GM12878 (cell line): ENCODE measurements at regions not wholly inside any gene's neighbourhood (a gene's known extent, or its start where the extent isn't known, plus 50 kb on each side); places are given as distances from the start of the nearest gene placed in this dataset.
A peak's percentile ranks its signal among the peaks of the same experiment; 100 is the strongest.

Experiments
- ATAC-seq: fragments of 200-7000 bp; cut with Tn5 transposase; 3 replicates; pipeline ENCODE4 v1.9.1; 2020; ENCODE audit warnings: mild to moderate bottlenecking, moderate library complexity
- BruUV-seq: library from RNA; stranded (reverse); fragments of 400-500 nt; replicated peaks from 2 replicates; lab custom pipeline; 2021; lab: Mats Ljungman, UMichigan
- CTCF ChIA-PET: fragments of 300-600 bp; sonication (Branson Sonifier 250); formaldehyde crosslinking; extraction: SDS; loops from one replicate; lab custom pipeline; 2021; ENCODE audit warnings: inconsistent platforms; lab: Yijun Ruan, JAX
- POLR2A ChIA-PET: fragments of 350-600 bp; formaldehyde crosslinking; extraction: SDS; loops from one replicate; lab custom pipeline; 2021; ENCODE audit warnings: inconsistent platforms; lab: Charles Lee
- RAD21 ChIA-PET: fragments of 300-600 bp; sonication (Branson Sonifier 250); formaldehyde crosslinking; loops from one replicate; lab custom pipeline; 2023; ENCODE audit warnings: antibody characterized with exemption; ENCODE audit not compliant: unreplicated experiment; lab: Charles Lee
- SMC1A ChIA-PET: fragments of 300-600 bp; sonication (Branson Sonifier 250); formaldehyde crosslinking; loops from one replicate; lab custom pipeline; 2023; ENCODE audit not compliant: unreplicated experiment, uncharacterized antibody; lab: Charles Lee
- DNase-seq: peaks from one replicate; pipeline ENCODE4 v3.0.0-alpha.2; 2011; ENCODE audit warnings: low read depth, low spot score
- FAIRE-seq: peaks from 3 replicates; lab custom pipeline; 2011; peaks lifted over from hg19 to GRCh38; lab: Jason Lieb, UNC
- H2AFZ ChIP-seq: 2 replicates; pipeline ENCODE4 v1.6.0; 2011; ENCODE audit warnings: low read depth, low read length, control low read depth; ENCODE audit not compliant: control insufficient read depth
- H3K27ac ChIP-seq: 2 replicates; pipeline ENCODE4 v1.5.1; 2011; ENCODE audit warnings: control low read depth; ENCODE audit not compliant: control insufficient read depth, insufficient read depth
- H3K27me3 ChIP-seq, 2 experiments: replicated peaks in 1 of 2; 2 replicates each; pipeline versions ENCODE4 v1.6.0 to v1.6.1; 2011; ENCODE audit warnings: low read length in 1 of 2; ENCODE audit not compliant: control insufficient read depth in 2 of 2, insufficient read depth in 2 of 2
- H3K36me3 ChIP-seq, 2 experiments: 2 replicates each; pipeline ENCODE4 v1.5.1; 2011; ENCODE audit warnings: low read length in 1 of 2; ENCODE audit not compliant: control insufficient read depth in 2 of 2, insufficient read depth in 2 of 2
- H3K4me1 ChIP-seq: 2 replicates; pipeline ENCODE4 v1.6.1; 2011; ENCODE audit warnings: mild to moderate bottlenecking, low read length, moderate library complexity, mixed read lengths; ENCODE audit not compliant: control insufficient read depth, insufficient read depth
- H3K4me2 ChIP-seq: 2 replicates; pipeline ENCODE4 v1.6.0; 2011; ENCODE audit warnings: control low read depth; ENCODE audit not compliant: control insufficient read depth, insufficient read depth
- H3K4me3 ChIP-seq: fragments of 200-600 bp; sonication (generic); 2 replicates; pipeline ENCODE4 v1.5.1; 2016
- H3K79me2 ChIP-seq: 2 replicates; pipeline ENCODE4 v1.6.0; 2011; ENCODE audit warnings: low read length; ENCODE audit not compliant: control insufficient read depth, insufficient read depth
- H3K9ac ChIP-seq: 2 replicates; pipeline ENCODE4 v1.8.0; 2011; ENCODE audit warnings: low read length, control low read depth, mixed read lengths; ENCODE audit not compliant: control insufficient read depth, insufficient read depth
- H3K9me3 ChIP-seq: replicated peaks from 3 replicates; pipeline ENCODE4 v1.5.1; 2011; ENCODE audit warnings: mild to moderate bottlenecking, low read length; ENCODE audit not compliant: control insufficient read depth, insufficient read depth
- H4K20me1 ChIP-seq: 2 replicates; pipeline ENCODE4 v1.6.0; 2011; ENCODE audit not compliant: control insufficient read depth, insufficient read depth
- CEBPB ChIP-seq, 2 experiments: fragments of 150-350 bp in 1 of 2; IDR thresholded peaks; 2 replicates each; pipeline ENCODE4 v1.6.1; 2012 to 2014; ENCODE audit warnings: low read depth in 2 of 2, low read length in 2 of 2, borderline replicate concordance in 1 of 2, inconsistent platforms in 1 of 2
- CHD4 ChIP-seq: fragments of 200-600 bp; sonication (generic); IDR thresholded peaks from 2 replicates; pipeline ENCODE4 v1.6.1; 2016; ENCODE audit warnings: mild to moderate bottlenecking
- EGR1 ChIP-seq, 2 experiments: IDR thresholded peaks; 1 replicate in 1 of 2; 2 replicates in 1 of 2; pipeline ENCODE4 v1.6.1; 2011 to 2012; ENCODE audit warnings: low read depth in 2 of 2, low read length in 2 of 2, borderline replicate concordance in 1 of 2, mild to moderate bottlenecking in 1 of 2, moderate library complexity in 1 of 2
- EP300 ChIP-seq, 2 experiments: fragments of 150-350 bp in 1 of 2; IDR thresholded peaks; 2 replicates each; pipeline ENCODE4 v1.6.1; 2011 to 2012; ENCODE audit warnings: low read depth in 2 of 2, low read length in 2 of 2, borderline replicate concordance in 1 of 2, improper control_type of control experiment in 1 of 2, inconsistent platforms in 1 of 2; ENCODE audit not compliant: control insufficient read depth in 1 of 2
- IKZF1 ChIP-seq: fragments of 450-650 bp; conservative IDR thresholded peaks from 2 replicates; pipeline ENCODE4 v1.6.1; 2017; ENCODE audit warnings: antibody characterized with exemption, mild to moderate bottlenecking
- IKZF2 ChIP-seq, 2 experiments: fragments of 450-650 bp; IDR thresholded peaks; 2 replicates each; pipeline ENCODE4 v1.6.1; 2017; ENCODE audit warnings: mild to moderate bottlenecking in 2 of 2, moderate library complexity in 2 of 2
- TARDBP ChIP-seq: IDR thresholded peaks from 2 replicates; pipeline ENCODE4 v1.6.1; 2016; ENCODE audit warnings: borderline replicate concordance
- WGBS: methylation state at CpG from one replicate; pipeline ENCODE4 v1.1.6; 2016; ENCODE audit warnings: low lambda C conversion rate; ENCODE audit not compliant: insufficient replicate concordance, insufficient coverage; ENCODE audit errors: missing lambda C conversion rate; 5-methylcytosine and 5-hydroxymethylcytosine counted together
- in situ Hi-C: fragments of 300-500 bp; cut with MboI; formaldehyde crosslinking; loops from 9 replicates; pipeline ENCODE4 v1.14.3; 2018; ENCODE audit warnings: mixed read lengths
- intact Hi-C: fragments of 100-400 bp; cut with micrococcal nuclease; formaldehyde crosslinking; loops from one replicate; pipeline ENCODE4 v1.14.2; 2022; ENCODE audit not compliant: unreplicated experiment
- TF ChIP-seq, protein P1 (sequence below): fragments of 450-650 bp; IDR thresholded peaks from 2 replicates; pipeline ENCODE4 v1.6.1; 2018; ENCODE audit warnings: mild to moderate bottlenecking, low read depth, moderate library complexity; ENCODE audit not compliant: partially characterized antibody
- TF ChIP-seq, protein P2 (sequence below): IDR thresholded peaks from 2 replicates; pipeline ENCODE4 v1.6.1; 2011; ENCODE audit warnings: mild to moderate bottlenecking, low read depth, low read length, moderate library complexity; ENCODE audit not compliant: insufficient replicate concordance
- TF ChIP-seq, protein P3 (sequence below): fragments of 450-650 bp; IDR thresholded peaks from 2 replicates; pipeline ENCODE4 v1.6.1; 2017; ENCODE audit warnings: antibody characterized with exemption, mild to moderate bottlenecking, moderate library complexity

DNA sequence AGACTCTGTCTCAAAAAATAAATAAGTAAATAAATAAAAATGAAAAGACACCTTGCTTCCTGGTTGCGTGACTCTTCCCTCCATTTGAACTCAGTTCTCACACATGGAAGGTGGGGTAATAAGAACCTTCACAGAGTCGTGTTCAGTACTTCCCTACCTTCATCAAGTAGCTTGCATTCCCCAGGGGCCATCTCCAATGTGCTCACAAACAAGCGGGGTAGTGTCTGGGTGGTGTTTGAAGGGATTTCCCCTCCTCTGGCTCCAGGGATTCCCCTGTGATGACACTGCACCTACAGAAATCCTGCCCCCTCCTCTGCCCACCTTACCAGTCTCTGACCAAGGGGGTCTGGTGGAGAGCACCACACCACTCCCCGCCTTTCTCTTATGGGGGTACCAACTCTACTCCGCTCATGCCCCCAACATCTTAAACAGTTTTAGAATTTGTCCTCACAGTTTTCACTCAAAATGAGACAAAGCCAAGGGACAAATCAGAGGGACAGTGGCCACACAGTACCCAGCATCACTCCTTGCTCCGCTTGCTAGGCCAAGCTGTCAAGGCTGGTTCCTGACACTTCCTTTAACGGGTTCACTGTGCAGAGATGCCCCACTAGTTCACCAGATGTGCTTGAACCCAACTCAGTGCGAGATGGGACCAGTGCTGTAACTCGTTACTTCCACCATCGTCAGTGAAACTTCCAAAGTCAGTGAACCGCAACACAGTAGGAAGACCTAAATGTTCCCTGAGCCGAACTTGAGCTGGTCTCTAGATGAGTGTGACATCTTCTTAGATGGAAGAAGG lies 69.1 kb downstream of the COPRS start:
- CTCF ChIA-PET: interaction anchor here (1.7 to 2.0 kb wide), 2 partner anchors 53 to 254 kb away, joined by 5 to 6 read pairs; no protein-coding TSS in a partner anchor
- Histone ChIP-seq H3K36me3 (no peaks in the 10 kb centered on the region), H3K9ac (no peak overlapping the region), H2AFZ (no peak overlapping the region), H3K4me1 (peaks cover 6% of the 10 kb centered on the region; the same call in 1 of the 2 replicates), H3K9me3 (no peaks in the 10 kb centered on the region), H3K79me2 (no peaks in the 10 kb centered on the region), H3K4me2 (no peak overlapping the region), H3K27me3 (no peaks in the 10 kb centered on the region), H3K4me3 (no peak overlapping the region), H3K27ac (no peak overlapping the region), H4K20me1 (no peaks in the 10 kb centered on the region; the same call in 1 of the 2 replicates)
- DNase-seq (peak; percentile 36), ATAC-seq (peak; percentile 90), FAIRE-seq (peak; percentile 44)
- in situ Hi-C loops: no loop called here
- WGBS: 26% methylated on average over 12 of the region's 12 CpGs
- SMC1A ChIA-PET: interaction anchor here (1.0 to 1.7 kb wide), 4 partner anchors 11 to 52 kb away, joined by 3 to 8 read pairs (median 4); no protein-coding TSS in a partner anchor
- POLR2A ChIA-PET: interaction anchor here (0.6 to 0.9 kb wide), 2 partner anchors 11 to 650 kb away, joined by 5 to 7 read pairs; no protein-coding TSS in a partner anchor
- intact Hi-C loops: no loop called here
- no TSS peak for BruUV-seq
- RAD21 ChIA-PET: interaction anchor here (1.0 to 1.1 kb wide), 4 partner anchors 14 to 254 kb away, joined by 3 to 4 read pairs (median 3); no protein-coding TSS in a partner anchor
- no peak for TF ChIP-seq EGR1 (IDR thresholded peaks at IDR 0.05; ENCODE audit: borderline replicate concordance in 1 of 2, low read depth in 2 of 2, low read length in 2 of 2)
- TF ChIP-seq CEBPB (IDR thresholded peaks at IDR 0.05; ENCODE audit: borderline replicate concordance in 1 of 2, low read depth in 2 of 2, low read length in 2 of 2): no peak
- TF ChIP-seq, protein P1, sequence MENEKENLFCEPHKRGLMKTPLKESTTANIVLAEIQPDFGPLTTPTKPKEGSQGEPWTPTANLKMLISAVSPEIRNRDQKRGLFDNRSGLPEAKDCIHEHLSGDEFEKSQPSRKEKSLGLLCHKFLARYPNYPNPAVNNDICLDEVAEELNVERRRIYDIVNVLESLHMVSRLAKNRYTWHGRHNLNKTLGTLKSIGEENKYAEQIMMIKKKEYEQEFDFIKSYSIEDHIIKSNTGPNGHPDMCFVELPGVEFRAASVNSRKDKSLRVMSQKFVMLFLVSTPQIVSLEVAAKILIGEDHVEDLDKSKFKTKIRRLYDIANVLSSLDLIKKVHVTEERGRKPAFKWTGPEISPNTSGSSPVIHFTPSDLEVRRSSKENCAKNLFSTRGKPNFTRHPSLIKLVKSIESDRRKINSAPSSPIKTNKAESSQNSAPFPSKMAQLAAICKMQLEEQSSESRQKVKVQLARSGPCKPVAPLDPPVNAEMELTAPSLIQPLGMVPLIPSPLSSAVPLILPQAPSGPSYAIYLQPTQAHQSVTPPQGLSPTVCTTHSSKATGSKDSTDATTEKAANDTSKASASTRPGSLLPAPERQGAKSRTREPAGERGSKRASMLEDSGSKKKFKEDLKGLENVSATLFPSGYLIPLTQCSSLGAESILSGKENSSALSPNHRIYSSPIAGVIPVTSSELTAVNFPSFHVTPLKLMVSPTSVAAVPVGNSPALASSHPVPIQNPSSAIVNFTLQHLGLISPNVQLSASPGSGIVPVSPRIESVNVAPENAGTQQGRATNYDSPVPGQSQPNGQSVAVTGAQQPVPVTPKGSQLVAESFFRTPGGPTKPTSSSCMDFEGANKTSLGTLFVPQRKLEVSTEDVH: no peak
- no peak for TF ChIP-seq TARDBP
- peak; percentile 23 to 46; a peak in 2 of 4 replicates for TF ChIP-seq IKZF2 (IDR thresholded peaks at IDR 0.05)
- TF ChIP-seq, protein P2, sequence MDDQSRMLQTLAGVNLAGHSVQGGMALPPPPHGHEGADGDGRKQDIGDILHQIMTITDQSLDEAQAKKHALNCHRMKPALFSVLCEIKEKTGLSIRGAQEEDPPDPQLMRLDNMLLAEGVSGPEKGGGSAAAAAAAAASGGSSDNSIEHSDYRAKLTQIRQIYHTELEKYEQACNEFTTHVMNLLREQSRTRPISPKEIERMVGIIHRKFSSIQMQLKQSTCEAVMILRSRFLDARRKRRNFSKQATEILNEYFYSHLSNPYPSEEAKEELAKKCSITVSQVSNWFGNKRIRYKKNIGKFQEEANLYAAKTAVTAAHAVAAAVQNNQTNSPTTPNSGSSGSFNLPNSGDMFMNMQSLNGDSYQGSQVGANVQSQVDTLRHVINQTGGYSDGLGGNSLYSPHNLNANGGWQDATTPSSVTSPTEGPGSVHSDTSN: no peak
- peak; percentile 34 for TF ChIP-seq IKZF1
- no peak for TF ChIP-seq CHD4
- TF ChIP-seq EP300 (IDR thresholded peaks at IDR 0.05; ENCODE audit: borderline replicate concordance in 1 of 2, control insufficient read depth in 1 of 2, low read depth in 2 of 2, low read length in 2 of 2): peak in 1 of 2 experiments; percentile 35; a peak in 1 of 4 replicates
- TF ChIP-seq, protein P3, sequence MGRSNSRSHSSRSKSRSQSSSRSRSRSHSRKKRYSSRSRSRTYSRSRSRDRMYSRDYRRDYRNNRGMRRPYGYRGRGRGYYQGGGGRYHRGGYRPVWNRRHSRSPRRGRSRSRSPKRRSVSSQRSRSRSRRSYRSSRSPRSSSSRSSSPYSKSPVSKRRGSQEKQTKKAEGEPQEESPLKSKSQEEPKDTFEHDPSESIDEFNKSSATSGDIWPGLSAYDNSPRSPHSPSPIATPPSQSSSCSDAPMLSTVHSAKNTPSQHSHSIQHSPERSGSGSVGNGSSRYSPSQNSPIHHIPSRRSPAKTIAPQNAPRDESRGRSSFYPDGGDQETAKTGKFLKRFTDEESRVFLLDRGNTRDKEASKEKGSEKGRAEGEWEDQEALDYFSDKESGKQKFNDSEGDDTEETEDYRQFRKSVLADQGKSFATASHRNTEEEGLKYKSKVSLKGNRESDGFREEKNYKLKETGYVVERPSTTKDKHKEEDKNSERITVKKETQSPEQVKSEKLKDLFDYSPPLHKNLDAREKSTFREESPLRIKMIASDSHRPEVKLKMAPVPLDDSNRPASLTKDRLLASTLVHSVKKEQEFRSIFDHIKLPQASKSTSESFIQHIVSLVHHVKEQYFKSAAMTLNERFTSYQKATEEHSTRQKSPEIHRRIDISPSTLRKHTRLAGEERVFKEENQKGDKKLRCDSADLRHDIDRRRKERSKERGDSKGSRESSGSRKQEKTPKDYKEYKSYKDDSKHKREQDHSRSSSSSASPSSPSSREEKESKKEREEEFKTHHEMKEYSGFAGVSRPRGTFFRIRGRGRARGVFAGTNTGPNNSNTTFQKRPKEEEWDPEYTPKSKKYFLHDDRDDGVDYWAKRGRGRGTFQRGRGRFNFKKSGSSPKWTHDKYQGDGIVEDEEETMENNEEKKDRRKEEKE: no peak
